Thyroid gland (tissue), 4 donors: ENCODE measurements at regions not wholly inside any gene's neighbourhood (a gene's known extent, or its start where the extent isn't known, plus 50 kb on each side); places are given as distances from the start of the nearest gene placed in this dataset.

Experiments used
- DNase-seq, 2 donors: peaks; one replicate each; pipeline ENCODE4 v3.0.0-alpha.2; 2019
- H3K27ac ChIP-seq, 3 donors: fragments of 200-600 bp; sonication (generic); 1 replicate in 2 of 3; 2 replicates in 1 of 3; pipeline ENCODE4 v1.5.1; 2016 to 2019; ENCODE audit warnings: mild to moderate bottlenecking in 1 of 3, moderate library complexity in 1 of 3
- H3K27me3 ChIP-seq: fragments of 200-600 bp; sonication (generic); one replicate; pipeline ENCODE4 v1.5.1; 2019
- H3K36me3 ChIP-seq, 2 donors: fragments of 200-600 bp; sonication (generic); one replicate each; pipeline ENCODE4 v1.5.1; 2016 to 2019
- H3K4me1 ChIP-seq, 2 donors: fragments of 200-600 bp; sonication (generic); one replicate each; pipeline ENCODE4 v1.5.1; 2017 to 2019
- H3K4me3 ChIP-seq, 3 donors: fragments of 200-600 bp; sonication (generic); replicated peaks in 1 of 3; 1 replicate in 2 of 3; 2 replicates in 1 of 3; pipeline ENCODE4 v1.5.1; 2016; ENCODE audit warnings: mild to moderate bottlenecking in 1 of 3
- H3K9me3 ChIP-seq: fragments of 200-600 bp; sonication (generic); one replicate; pipeline ENCODE4 v1.5.1; 2017
- POLR2A ChIP-seq, 2 donors: fragments of 450-650 bp; IDR thresholded peaks; one replicate each; pipeline ENCODE4 v1.6.1; 2017; ENCODE audit warnings: antibody characterized with exemption in 2 of 2, mild to moderate bottlenecking in 2 of 2, moderate library complexity in 1 of 2
- WGBS, 2 donors: methylation state at CpG; one replicate each; pipeline ENCODE4 v1.1.5; 2017; 5-methylcytosine and 5-hydroxymethylcytosine counted together
- intact Hi-C: fragments of 100-400 bp; cut with DNase I; formaldehyde crosslinking; loops from one replicate; pipeline ENCODE4 v1.15.1; 2023
- TF ChIP-seq, protein P1 (sequence below), 6 experiments: fragments of 200-600 bp in 3 of 6; fragments of 450-650 bp in 3 of 6; sonication (generic) in 3 of 6; IDR thresholded peaks; one replicate each; pipeline ENCODE4 v1.5.1; 2016 to 2019; ENCODE audit warnings: antibody characterized with exemption in 6 of 6, mild to moderate bottlenecking in 2 of 6, inconsistent platforms in 1 of 6, moderate library complexity in 1 of 6

DNA sequence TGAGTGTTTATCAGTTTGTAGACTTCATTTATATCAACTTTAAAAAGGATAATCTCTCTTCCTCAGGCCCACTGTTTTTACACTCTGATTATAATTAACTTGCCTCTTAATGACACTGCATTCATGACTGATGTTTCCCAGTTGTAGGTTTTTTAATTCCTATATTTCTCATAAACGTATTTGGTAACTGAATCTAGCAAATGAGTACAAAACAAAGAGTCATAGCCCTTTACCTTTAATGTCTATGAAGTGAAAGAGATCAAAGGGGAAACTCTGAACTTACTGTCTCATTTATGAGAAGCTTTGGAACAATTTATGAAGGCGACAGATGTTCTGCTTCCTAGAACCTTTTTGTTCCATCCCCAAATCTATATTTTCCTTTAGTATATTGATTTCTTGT lies 56.6 kb upstream of the ABCA1 start:
- peaks cover 0 to 6% of the 10 kb centered on the region in 2 donors for H3K4me1 ChIP-seq
- no peak overlapping the region for H3K4me3 ChIP-seq
- intact Hi-C loops = no loop called here
- TF ChIP-seq, protein P1, sequence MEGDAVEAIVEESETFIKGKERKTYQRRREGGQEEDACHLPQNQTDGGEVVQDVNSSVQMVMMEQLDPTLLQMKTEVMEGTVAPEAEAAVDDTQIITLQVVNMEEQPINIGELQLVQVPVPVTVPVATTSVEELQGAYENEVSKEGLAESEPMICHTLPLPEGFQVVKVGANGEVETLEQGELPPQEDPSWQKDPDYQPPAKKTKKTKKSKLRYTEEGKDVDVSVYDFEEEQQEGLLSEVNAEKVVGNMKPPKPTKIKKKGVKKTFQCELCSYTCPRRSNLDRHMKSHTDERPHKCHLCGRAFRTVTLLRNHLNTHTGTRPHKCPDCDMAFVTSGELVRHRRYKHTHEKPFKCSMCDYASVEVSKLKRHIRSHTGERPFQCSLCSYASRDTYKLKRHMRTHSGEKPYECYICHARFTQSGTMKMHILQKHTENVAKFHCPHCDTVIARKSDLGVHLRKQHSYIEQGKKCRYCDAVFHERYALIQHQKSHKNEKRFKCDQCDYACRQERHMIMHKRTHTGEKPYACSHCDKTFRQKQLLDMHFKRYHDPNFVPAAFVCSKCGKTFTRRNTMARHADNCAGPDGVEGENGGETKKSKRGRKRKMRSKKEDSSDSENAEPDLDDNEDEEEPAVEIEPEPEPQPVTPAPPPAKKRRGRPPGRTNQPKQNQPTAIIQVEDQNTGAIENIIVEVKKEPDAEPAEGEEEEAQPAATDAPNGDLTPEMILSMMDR (IDR thresholded peaks at IDR 0.05) = no peak
- no peak for TF ChIP-seq POLR2A (IDR thresholded peaks at IDR 0.05)
- H3K27me3 ChIP-seq = no peaks in the 10 kb centered on the region
- H3K36me3 ChIP-seq = no peaks in the 10 kb centered on the region
- H3K9me3 ChIP-seq = no peaks in the 10 kb centered on the region
- DNase-seq = no peak
- no peak overlapping the region for H3K27ac ChIP-seq
- 89 to 92% methylated on average over 2 of the region's 2 CpGs for WGBS, 2 donors

DNA sequence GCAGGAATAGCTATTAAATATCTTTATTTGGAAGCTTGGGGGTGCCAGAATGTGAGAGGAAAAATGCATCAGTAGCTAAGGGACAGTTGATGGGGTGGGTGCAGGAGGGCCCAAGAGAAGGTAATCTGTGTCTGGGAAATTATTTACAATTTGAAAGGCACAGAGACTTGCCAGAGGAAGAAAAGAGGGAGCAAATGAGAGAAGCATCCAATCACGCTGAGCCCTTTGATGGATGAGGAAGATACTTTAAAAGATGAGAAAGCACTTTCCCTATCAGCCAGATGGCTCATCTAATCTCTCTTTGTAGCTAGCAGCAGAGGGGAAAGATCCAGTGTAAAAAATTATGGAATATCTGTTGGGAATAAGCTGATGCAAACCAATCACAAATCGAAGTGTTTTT lies 57.0 kb upstream of the ABCA1 start:
- intact Hi-C loops = no loop called here
- no peak overlapping the region for H3K27ac ChIP-seq
- TF ChIP-seq, protein P1 (IDR thresholded peaks at IDR 0.05) = no peak
- TF ChIP-seq POLR2A (IDR thresholded peaks at IDR 0.05) = no peak
- H3K4me3 ChIP-seq = no peak overlapping the region
- 77 to 83% methylated on average over 2 of the region's 2 CpGs for WGBS, 2 donors
- H3K27me3 ChIP-seq = no peaks in the 10 kb centered on the region
- no peaks in the 10 kb centered on the region for H3K9me3 ChIP-seq
- H3K4me1 ChIP-seq = peaks cover 0 to 8% of the 10 kb centered on the region in 2 donors
- H3K36me3 ChIP-seq = no peaks in the 10 kb centered on the region
- no peak for DNase-seq

DNA sequence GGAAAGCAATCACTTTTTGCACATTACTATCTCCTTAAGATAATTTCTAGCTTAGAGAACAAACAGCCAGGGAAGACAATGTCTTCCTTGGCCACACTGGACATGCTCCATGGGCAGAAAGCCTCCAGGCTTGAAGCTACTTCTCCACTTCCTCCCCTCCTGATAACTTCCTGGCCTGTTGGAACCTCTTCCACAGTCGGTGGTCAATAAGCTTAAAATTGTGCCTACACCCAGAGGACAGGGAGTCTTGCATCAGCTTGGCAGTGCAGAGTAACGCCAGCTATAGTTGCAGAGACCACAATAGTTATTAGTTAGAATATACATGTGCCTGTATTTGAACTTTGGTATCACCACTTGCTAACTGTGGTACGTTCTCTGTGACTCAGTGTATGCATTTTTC lies 58.1 kb upstream of the ABCA1 start:
- H3K4me3 ChIP-seq = no peak overlapping the region
- 81 to 82% methylated on average over 3 of the region's 3 CpGs for WGBS, 2 donors
- TF ChIP-seq, protein P1 (IDR thresholded peaks at IDR 0.05) = no peak
- TF ChIP-seq POLR2A (IDR thresholded peaks at IDR 0.05) = no peak
- H3K27me3 ChIP-seq = no peaks in the 10 kb centered on the region
- H3K27ac ChIP-seq = no peak overlapping the region
- intact Hi-C loops = no loop called here
- H3K4me1 ChIP-seq = peaks cover 11 to 18% of the 10 kb centered on the region in 2 donors
- H3K9me3 ChIP-seq = no peaks in the 10 kb centered on the region
- no peaks in the 10 kb centered on the region for H3K36me3 ChIP-seq
- DNase-seq = no peak

DNA sequence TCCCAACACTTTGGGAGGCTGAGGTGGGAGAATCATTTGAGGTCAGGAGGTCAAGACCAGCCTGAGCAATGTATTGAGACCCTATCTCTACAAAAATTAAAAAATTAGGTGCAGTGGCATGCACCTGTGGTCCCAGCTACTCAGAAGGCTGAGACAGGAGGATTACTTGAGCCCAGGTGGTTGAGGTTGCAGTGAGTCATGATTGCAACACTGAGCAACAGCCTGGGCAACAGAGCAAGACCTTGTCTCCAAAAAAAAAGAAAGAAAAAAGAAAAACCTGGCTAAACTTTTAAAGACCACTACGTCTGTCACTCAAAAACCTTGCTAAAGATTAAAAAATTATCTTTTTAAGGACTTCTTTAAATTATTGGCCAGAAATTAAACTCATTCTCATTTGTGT lies 59.8 kb upstream of the ABCA1 start:
- 92% methylated on average over 1 of the region's 1 CpG for WGBS, 2 donors
- intact Hi-C loops = no loop called here

DNA sequence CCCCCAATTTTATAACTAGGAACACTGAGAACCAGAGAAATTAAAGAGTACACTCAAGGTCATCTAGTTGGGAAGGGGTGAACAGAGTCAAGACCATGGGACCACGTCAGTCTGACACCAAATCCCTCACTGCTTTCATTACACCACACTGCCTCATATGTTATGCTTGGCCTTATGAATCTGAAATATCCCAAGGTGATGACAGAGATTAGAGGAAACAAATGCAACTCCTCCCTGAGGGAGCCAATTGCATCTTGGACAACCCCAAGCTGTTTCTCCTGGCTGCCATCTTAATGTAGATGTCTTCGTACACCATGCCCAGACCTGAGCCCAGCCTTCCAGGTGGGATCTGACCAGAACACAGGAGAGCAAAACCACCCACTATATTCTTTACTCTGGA lies 60.6 kb upstream of the ABCA1 start:
- intact Hi-C loops = no loop called here

More for the DNA sequence above, 59.8 kb upstream of the ABCA1 start:
- no peaks in the 10 kb centered on the region for H3K36me3 ChIP-seq
- H3K4me3 ChIP-seq = no peak overlapping the region
- no peak overlapping the region for H3K27ac ChIP-seq
- no peaks in the 10 kb centered on the region for H3K9me3 ChIP-seq
- H3K27me3 ChIP-seq = no peaks in the 10 kb centered on the region
- TF ChIP-seq POLR2A (IDR thresholded peaks at IDR 0.05) = no peak
- TF ChIP-seq, protein P1 (IDR thresholded peaks at IDR 0.05) = no peak
- no peak for DNase-seq
- H3K4me1 ChIP-seq = peaks cover 22 to 23% of the 10 kb centered on the region in 2 donors

More for the DNA sequence above, 60.6 kb upstream of the ABCA1 start:
- Histone ChIP-seq H3K27ac (no peak overlapping the region), H3K4me1 (peaks cover 30% of the 10 kb centered on the region in 2 donors), H3K36me3 (no peaks in the 10 kb centered on the region), H3K4me3 (no peak overlapping the region), H3K27me3 (no peaks in the 10 kb centered on the region), H3K9me3 (no peaks in the 10 kb centered on the region)
- no peak for TF ChIP-seq POLR2A (IDR thresholded peaks at IDR 0.05)
- TF ChIP-seq, protein P1 (IDR thresholded peaks at IDR 0.05) = no peak
- 83 to 89% methylated on average over 2 of the region's 2 CpGs for WGBS, 2 donors
- no peak for DNase-seq
